ENCODE measurements at regions not wholly inside any gene's neighbourhood (a gene's known extent, or its start where the extent isn't known, plus 50 kb on each side); places are given as distances from the start of the nearest gene placed in this dataset.

GRCh38 chr1:217327901-217328300 is 303.0 kb downstream of the GPATCH2 start:
- Mint-ChIP-seq H3K27me3 (ENCODE audit: low read depth, unreplicated experiment) (no peaks in the 10 kb centered on the region), H3K9me3 (ENCODE audit: unreplicated experiment) (peaks cover 12% of the 10 kb centered on the region), H3K36me3 (ENCODE audit: low read depth, unreplicated experiment) (no peaks in the 10 kb centered on the region), H3K27ac (ENCODE audit: unreplicated experiment) (no peak overlapping the region), H3K4me1 (ENCODE audit: low read depth, unreplicated experiment) (peaks cover 9% of the 10 kb centered on the region), H3K4me3 (ENCODE audit: unreplicated experiment) (no peak overlapping the region)
- no peaks in the 10 kb centered on the region for H4K20me1 ChIP-seq (ENCODE audit: insufficient read depth, low read length)
- no peaks in the 10 kb centered on the region for H3K36me3 ChIP-seq (ENCODE audit: insufficient read depth, low read length)
- no peaks in the 10 kb centered on the region for H3K79me2 ChIP-seq (ENCODE audit: insufficient read depth, low read length)
- no peaks in the 10 kb centered on the region for H3K27me3 ChIP-seq (ENCODE audit: insufficient read depth, low read length)
- H3K9ac ChIP-seq (ENCODE audit: low read length), result no peak overlapping the region
- no peak overlapping the region for H3K4me2 ChIP-seq (ENCODE audit: low read length)
- no peak overlapping the region for H3K27ac ChIP-seq (ENCODE audit: low read depth, low read length)
- TF ChIP-seq, protein P1, sequence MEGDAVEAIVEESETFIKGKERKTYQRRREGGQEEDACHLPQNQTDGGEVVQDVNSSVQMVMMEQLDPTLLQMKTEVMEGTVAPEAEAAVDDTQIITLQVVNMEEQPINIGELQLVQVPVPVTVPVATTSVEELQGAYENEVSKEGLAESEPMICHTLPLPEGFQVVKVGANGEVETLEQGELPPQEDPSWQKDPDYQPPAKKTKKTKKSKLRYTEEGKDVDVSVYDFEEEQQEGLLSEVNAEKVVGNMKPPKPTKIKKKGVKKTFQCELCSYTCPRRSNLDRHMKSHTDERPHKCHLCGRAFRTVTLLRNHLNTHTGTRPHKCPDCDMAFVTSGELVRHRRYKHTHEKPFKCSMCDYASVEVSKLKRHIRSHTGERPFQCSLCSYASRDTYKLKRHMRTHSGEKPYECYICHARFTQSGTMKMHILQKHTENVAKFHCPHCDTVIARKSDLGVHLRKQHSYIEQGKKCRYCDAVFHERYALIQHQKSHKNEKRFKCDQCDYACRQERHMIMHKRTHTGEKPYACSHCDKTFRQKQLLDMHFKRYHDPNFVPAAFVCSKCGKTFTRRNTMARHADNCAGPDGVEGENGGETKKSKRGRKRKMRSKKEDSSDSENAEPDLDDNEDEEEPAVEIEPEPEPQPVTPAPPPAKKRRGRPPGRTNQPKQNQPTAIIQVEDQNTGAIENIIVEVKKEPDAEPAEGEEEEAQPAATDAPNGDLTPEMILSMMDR (IDR thresholded peaks at IDR 0.05; ENCODE audit: insufficient read depth, low read depth, low read length), result no peak
- TF ChIP-seq EZH2 (IDR thresholded peaks at IDR 0.05; ENCODE audit: insufficient read depth, low read length), result no peak
- no peak overlapping the region for H3K4me3 ChIP-seq (ENCODE audit: insufficient read depth, low read depth, low read length)
- FAIRE-seq, result no peak
- no peaks in the 10 kb centered on the region for H3K4me1 ChIP-seq (ENCODE audit: insufficient read depth, low read length)
- no peak overlapping the region for H2AFZ ChIP-seq (ENCODE audit: low read depth, low read length)
- H3K9me3 ChIP-seq (ENCODE audit: insufficient read depth, low read depth, low read length), result no peaks in the 10 kb centered on the region
- no peak for DNase-seq (ENCODE audit: low read depth)

GRCh38 chr1:217322834-217323233 is 308.1 kb downstream of the GPATCH2 start:
- Histone ChIP-seq H2AFZ (ENCODE audit: low read depth, low read length) (no peak overlapping the region), H4K20me1 (ENCODE audit: insufficient read depth, low read length) (no peaks in the 10 kb centered on the region), H3K9ac (ENCODE audit: low read length) (no peak overlapping the region), H3K27me3 (ENCODE audit: insufficient read depth, low read length) (no peaks in the 10 kb centered on the region), H3K79me2 (ENCODE audit: insufficient read depth, low read length) (no peaks in the 10 kb centered on the region), H3K9me3 (ENCODE audit: insufficient read depth, low read depth, low read length) (no peaks in the 10 kb centered on the region), H3K27ac (ENCODE audit: low read depth, low read length) (no peak overlapping the region), H3K4me1 (ENCODE audit: insufficient read depth, low read length) (no peaks in the 10 kb centered on the region), H3K4me2 (ENCODE audit: low read length) (no peak overlapping the region), H3K4me3 (ENCODE audit: insufficient read depth, low read depth, low read length) (no peak overlapping the region), H3K36me3 (ENCODE audit: insufficient read depth, low read length) (no peaks in the 10 kb centered on the region)
- no peaks in the 10 kb centered on the region for H3K4me1 Mint-ChIP-seq (ENCODE audit: low read depth, unreplicated experiment)
- H3K9me3 Mint-ChIP-seq (ENCODE audit: unreplicated experiment), result no peaks in the 10 kb centered on the region
- no peak for TF ChIP-seq EZH2 (IDR thresholded peaks at IDR 0.05; ENCODE audit: insufficient read depth, low read length)
- H3K36me3 Mint-ChIP-seq (ENCODE audit: low read depth, unreplicated experiment), result no peaks in the 10 kb centered on the region
- FAIRE-seq (no peak), DNase-seq (ENCODE audit: low read depth) (no peak)
- H3K27ac Mint-ChIP-seq (ENCODE audit: unreplicated experiment), result no peak overlapping the region
- H3K27me3 Mint-ChIP-seq (ENCODE audit: low read depth, unreplicated experiment), result peaks cover 2% of the 10 kb centered on the region
- H3K4me3 Mint-ChIP-seq (ENCODE audit: unreplicated experiment), result no peak overlapping the region

GRCh38 chr1:217315346-217315745 is 315.5 kb downstream of the GPATCH2 start:
- Histone ChIP-seq H3K27me3 (ENCODE audit: insufficient read depth, low read length) (no peaks in the 10 kb centered on the region), H3K79me2 (ENCODE audit: insufficient read depth, low read length) (no peaks in the 10 kb centered on the region), H3K9ac (ENCODE audit: low read length) (no peak overlapping the region), H3K27ac (ENCODE audit: low read depth, low read length) (no peak overlapping the region), H3K9me3 (ENCODE audit: insufficient read depth, low read depth, low read length) (no peaks in the 10 kb centered on the region), H3K4me3 (ENCODE audit: insufficient read depth, low read depth, low read length) (no peak overlapping the region), H3K4me1 (ENCODE audit: insufficient read depth, low read length) (no peaks in the 10 kb centered on the region), H3K4me2 (ENCODE audit: low read length) (no peak overlapping the region), H4K20me1 (ENCODE audit: insufficient read depth, low read length) (no peaks in the 10 kb centered on the region), H2AFZ (ENCODE audit: low read depth, low read length) (no peak overlapping the region), H3K36me3 (ENCODE audit: insufficient read depth, low read length) (no peaks in the 10 kb centered on the region)
- no peak overlapping the region for H3K4me3 Mint-ChIP-seq (ENCODE audit: unreplicated experiment)
- H3K27ac Mint-ChIP-seq (ENCODE audit: unreplicated experiment), result no peak overlapping the region
- H3K27me3 Mint-ChIP-seq (ENCODE audit: low read depth, unreplicated experiment), result peaks cover 2% of the 10 kb centered on the region
- no peak for FAIRE-seq
- H3K4me1 Mint-ChIP-seq (ENCODE audit: low read depth, unreplicated experiment), result no peaks in the 10 kb centered on the region
- no peaks in the 10 kb centered on the region for H3K36me3 Mint-ChIP-seq (ENCODE audit: low read depth, unreplicated experiment)
- DNase-seq (ENCODE audit: low read depth), result no peak
- no peaks in the 10 kb centered on the region for H3K9me3 Mint-ChIP-seq (ENCODE audit: unreplicated experiment)
- TF ChIP-seq, protein P1 (IDR thresholded peaks at IDR 0.05; ENCODE audit: insufficient read depth, low read depth, low read length), result no peak
- TF ChIP-seq EZH2 (IDR thresholded peaks at IDR 0.05; ENCODE audit: insufficient read depth, low read length), result no peak
